GM13976 (cell line): ENCODE measurements at regions not wholly inside any gene's neighbourhood (a gene's known extent, or its start where the extent isn't known, plus 50 kb on each side); places are given as distances from the start of the nearest gene placed in this dataset.
"Not testable (repeated sequence)": the region's sequence is repeated elsewhere in the genome, so short reads cannot be mapped to it uniquely, and the experiment has no call there.

Experiments used
- DNase-seq: peaks from one replicate; pipeline ENCODE4 v3.0.0; 2012; ENCODE audit warnings: low spot score
- CTCF ChIP-seq: IDR thresholded peaks from 2 replicates; pipeline ENCODE4 v1.5.1; 2012; ENCODE audit warnings: borderline replicate concordance, mild to moderate bottlenecking; ENCODE audit not compliant: insufficient read depth; ENCODE audit errors: extremely low read depth, missing control alignments, control extremely low read depth
- in situ Hi-C: fragments of 300-500 bp; cut with MboI; formaldehyde crosslinking; loops from one replicate; pipeline ENCODE4 v1.12.0; 2022; ENCODE audit warnings: low sequenced_read_pairs, mixed read lengths, inconsistent platforms; ENCODE audit not compliant: unreplicated experiment

GRCh38 chr5:74490814-74491213, 149.7 kb downstream of the ENC1 start:
- in situ Hi-C loops = no loop called here
- DNase-seq = peak; percentile 28
- TF ChIP-seq CTCF = no peak

- no peak for DNase-seq
- in situ Hi-C loops = no loop called here
- TF ChIP-seq CTCF = no peak
These were observed 157.5 kb downstream of the ENC1 start for GRCh38 chr5:74482990-74483389.

GRCh38 chr5:74482523-74482922, 158.0 kb downstream of the ENC1 start:
- TF ChIP-seq CTCF = no peak
- in situ Hi-C loops = no loop called here
- DNase-seq = no peak

GRCh38 chr5:74481357-74481756, 159.2 kb downstream of the ENC1 start:
- peak; percentile 26 for DNase-seq
- in situ Hi-C loops = not testable (repeated sequence)

GRCh38 chr5:74480201-74480600, 160.3 kb downstream of the ENC1 start:
- in situ Hi-C loops = no loop called here
- DNase-seq = no peak
- no peak for TF ChIP-seq CTCF

GRCh38 chr5:74478328-74478727, 162.2 kb downstream of the ENC1 start:
- DNase-seq = no peak
- no peak for TF ChIP-seq CTCF
- in situ Hi-C loops = no loop called here

- in situ Hi-C loops = no loop called here
- no peak for DNase-seq
- TF ChIP-seq CTCF = no peak
These were observed 162.8 kb downstream of the ENC1 start for GRCh38 chr5:74477761-74478160.
